Naive B cell (primary cell): ENCODE measurements at regions not wholly inside any gene's neighbourhood (a gene's known extent, or its start where the extent isn't known, plus 50 kb on each side); places are given as distances from the start of the nearest gene placed in this dataset.

Experiments used
- ATAC-seq, 2 donors: fragments of 150-1000 bp; cut with Tn5 transposase; 2 replicates each; pipeline ENCODE4 v1.10.0; 2021; ENCODE audit warnings: low read depth in 2 of 2, mild to moderate bottlenecking in 2 of 2, moderate library complexity in 2 of 2
- DNase-seq: peaks from one replicate; pipeline ENCODE4 v3.0.0; 2022
- H3K27ac Mint-ChIP-seq, 6 donors: one replicate each; pipeline ENCODE4 v1.8.0; 2020 to 2022; ENCODE audit warnings: mild to moderate bottlenecking in 6 of 6, mixed read lengths in 6 of 6, moderate library complexity in 5 of 6, inconsistent platforms in 2 of 6
- H3K27me3 Mint-ChIP-seq, 3 donors: one replicate each; pipeline ENCODE4 v1.8.0; 2021 to 2022; ENCODE audit warnings: mixed read lengths in 3 of 3, mild to moderate bottlenecking in 1 of 3
- H3K36me3 Mint-ChIP-seq, 2 donors: one replicate each; pipeline ENCODE4 v1.8.0; 2020 to 2022; ENCODE audit warnings: mixed read lengths in 2 of 2, inconsistent platforms in 1 of 2, mild to moderate bottlenecking in 1 of 2
- H3K4me1 Mint-ChIP-seq, 3 donors: one replicate each; pipeline ENCODE4 v1.8.0; 2020 to 2022; ENCODE audit warnings: mixed read lengths in 3 of 3, inconsistent platforms in 1 of 3, mild to moderate bottlenecking in 1 of 3, moderate library complexity in 1 of 3
- H3K4me3 Mint-ChIP-seq, 8 donors: one replicate each; pipeline ENCODE4 v1.8.0; 2020 to 2022; ENCODE audit warnings: mild to moderate bottlenecking in 8 of 8, mixed read lengths in 8 of 8, moderate library complexity in 8 of 8, inconsistent platforms in 2 of 8
- H3K9me3 Mint-ChIP-seq, 7 donors: one replicate each; pipeline ENCODE4 v1.8.0; 2020 to 2022; ENCODE audit warnings: mixed read lengths in 7 of 7, mild to moderate bottlenecking in 5 of 7, inconsistent platforms in 2 of 7, moderate library complexity in 1 of 7

DNA sequence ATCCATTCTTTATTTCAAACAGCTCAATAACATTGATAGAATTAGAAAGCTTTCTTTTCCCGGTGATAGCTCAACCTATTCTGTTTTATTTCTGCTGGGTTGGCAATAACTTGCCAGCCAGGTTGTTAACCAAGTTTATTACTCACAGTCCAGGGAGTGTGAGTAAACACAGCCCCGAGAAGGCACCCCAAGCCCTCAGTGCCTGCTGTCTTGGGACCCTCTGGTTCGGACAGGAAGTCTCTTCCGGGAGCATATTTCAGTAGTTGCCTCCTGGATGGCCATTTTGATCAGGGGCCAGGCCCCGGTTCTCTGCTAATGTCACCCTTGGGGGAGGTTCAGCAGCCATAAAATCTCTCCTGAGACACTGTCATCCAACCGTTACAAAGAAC, 176.8 kb downstream of the INO80D start:
- Mint-ChIP-seq H3K9me3 (no peaks in the 10 kb centered on the region), H3K4me3 (no peak overlapping the region), H3K4me1 (no peaks in the 10 kb centered on the region), H3K27ac (no peak overlapping the region), H3K36me3 (no peaks in the 10 kb centered on the region), H3K27me3 (peaks cover 6 to 20% (median 9%) of the 10 kb centered on the region in 3 donors)
- DNase-seq, result no peak
- ATAC-seq, result no peak

DNA sequence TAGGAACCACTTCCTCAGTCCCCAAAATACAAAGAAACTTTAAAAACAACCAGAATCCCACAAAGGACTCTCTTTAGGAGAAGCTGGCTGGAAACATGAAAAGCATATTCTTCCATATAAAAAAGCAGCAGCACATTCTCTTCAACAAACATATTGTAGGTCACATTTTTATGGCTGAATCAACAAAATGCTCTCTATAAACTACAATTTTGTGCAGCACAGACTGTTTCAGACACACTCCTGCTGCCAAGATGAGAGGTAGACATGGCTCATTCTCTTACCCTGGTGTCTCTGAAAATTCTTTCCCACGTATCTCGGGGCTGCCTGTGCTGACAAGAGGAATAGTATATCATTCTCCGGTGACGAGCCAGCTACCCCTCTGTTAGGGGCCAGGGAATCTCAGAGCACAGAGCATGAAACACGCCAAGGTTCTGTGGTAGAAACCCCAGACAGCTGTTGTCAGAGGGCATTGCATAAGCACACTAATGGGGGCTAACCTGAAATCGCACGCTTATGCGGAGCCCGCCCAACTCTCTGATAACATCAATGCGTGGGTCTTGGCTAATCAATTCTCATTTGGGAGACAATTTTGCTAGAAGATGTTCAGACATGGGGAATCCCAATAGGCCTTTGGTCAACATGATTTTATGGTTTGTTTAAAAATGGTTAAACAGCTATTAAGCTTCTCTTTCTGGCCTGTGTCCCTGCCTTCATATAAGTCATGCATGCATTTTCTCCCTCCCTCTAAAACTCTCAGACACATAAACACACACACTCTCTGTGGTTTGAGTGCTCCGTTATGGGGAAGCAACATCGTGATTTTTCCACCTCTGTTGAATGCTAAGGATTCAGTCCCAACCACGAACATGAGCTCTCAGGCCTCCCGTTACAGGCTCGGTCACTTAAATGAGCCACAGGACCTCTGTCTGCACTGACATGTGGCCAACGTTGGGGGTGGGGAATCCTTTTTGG, 177.5 kb downstream of the INO80D start:
- no peaks in the 10 kb centered on the region for H3K36me3 Mint-ChIP-seq
- H3K27me3 Mint-ChIP-seq, result peaks cover 3 to 25% (median 9%) of the 10 kb centered on the region in 3 donors
- DNase-seq (no peak), ATAC-seq (no peak)
- H3K4me1 Mint-ChIP-seq, result no peaks in the 10 kb centered on the region
- H3K9me3 Mint-ChIP-seq, result no peaks in the 10 kb centered on the region
- H3K27ac Mint-ChIP-seq, result no peak overlapping the region
- no peak overlapping the region for H3K4me3 Mint-ChIP-seq

DNA sequence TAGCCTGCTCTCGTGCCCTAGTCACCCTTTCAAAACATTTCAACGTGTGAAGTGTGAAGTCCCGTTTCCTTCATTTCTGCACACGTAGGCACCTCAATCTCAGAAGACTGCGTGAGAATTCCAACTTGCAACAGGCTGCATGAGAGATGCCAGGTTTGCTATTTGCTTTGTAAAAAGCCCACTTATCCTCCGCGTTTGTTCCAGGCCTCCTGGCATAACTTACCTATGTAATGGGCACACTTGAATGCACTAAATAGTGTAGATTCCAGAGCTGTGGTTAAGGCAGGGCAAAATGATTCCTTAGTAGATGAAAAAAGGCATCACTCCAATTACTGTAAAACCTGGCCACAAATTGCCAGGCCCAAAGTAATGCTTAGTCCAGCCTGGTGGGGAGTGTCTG, 179.6 kb downstream of the INO80D start:
- H3K27ac Mint-ChIP-seq, result no peak overlapping the region
- no peaks in the 10 kb centered on the region for H3K9me3 Mint-ChIP-seq
- no peaks in the 10 kb centered on the region for H3K36me3 Mint-ChIP-seq
- DNase-seq (no peak), ATAC-seq (no peak)
- peaks cover 3 to 25% (median 9%) of the 10 kb centered on the region in 3 donors for H3K27me3 Mint-ChIP-seq
- H3K4me3 Mint-ChIP-seq, result no peak overlapping the region
- no peaks in the 10 kb centered on the region for H3K4me1 Mint-ChIP-seq

DNA sequence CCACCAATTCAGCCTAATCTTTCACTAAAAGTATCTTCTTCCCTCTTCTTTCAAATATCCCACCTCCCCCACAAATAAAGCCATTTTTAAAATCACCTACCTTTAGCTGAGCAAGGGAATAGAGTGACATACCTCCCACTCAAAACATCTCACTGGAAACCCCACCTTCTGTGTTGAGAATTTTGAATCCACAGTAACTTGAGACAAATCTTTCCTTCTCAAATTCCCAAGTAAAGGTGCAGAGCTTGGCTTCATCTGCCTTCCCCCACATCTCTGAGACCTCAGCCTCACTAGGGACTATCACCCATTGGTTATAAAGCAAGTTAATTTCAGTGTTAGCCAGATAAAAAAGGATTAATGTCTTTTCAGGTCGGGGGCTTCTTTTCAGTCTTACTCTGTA, 180.4 kb downstream of the INO80D start:
- Mint-ChIP-seq H3K27ac (no peak overlapping the region), H3K4me3 (no peak overlapping the region), H3K4me1 (no peaks in the 10 kb centered on the region), H3K36me3 (no peaks in the 10 kb centered on the region), H3K27me3 (peaks cover 3 to 25% (median 9%) of the 10 kb centered on the region in 3 donors), H3K9me3 (no peaks in the 10 kb centered on the region)
- ATAC-seq (no peak), DNase-seq (no peak)

DNA sequence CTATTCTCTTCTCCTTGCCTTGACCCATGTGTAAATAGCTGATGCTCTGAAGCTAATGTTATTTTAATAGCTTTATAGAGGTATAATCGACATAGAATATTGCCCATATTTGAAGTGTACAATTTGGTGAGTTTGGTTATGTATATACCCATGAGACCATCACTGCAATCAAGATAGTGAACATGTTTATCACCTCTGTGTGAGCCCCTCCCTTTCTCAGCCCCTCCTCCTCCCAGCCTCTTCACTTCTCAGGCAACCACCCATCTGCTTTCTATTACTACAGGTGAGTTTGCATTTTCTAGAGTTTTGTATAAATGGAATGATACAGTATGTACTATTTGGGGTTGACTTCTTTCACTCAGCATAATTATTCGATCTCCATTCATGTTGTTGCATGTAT, 181.1 kb downstream of the INO80D start:
- DNase-seq, result no peak
- Mint-ChIP-seq H3K27ac (peak overlapping the region in 1 of 6 donors; percentile 6), H3K4me3 (no peak overlapping the region), H3K4me1 (no peaks in the 10 kb centered on the region), H3K36me3 (no peaks in the 10 kb centered on the region), H3K9me3 (no peaks in the 10 kb centered on the region), H3K27me3 (peaks cover under 1 to 23% (median 6%) of the 10 kb centered on the region in 3 donors)
- ATAC-seq, result no peak

DNA sequence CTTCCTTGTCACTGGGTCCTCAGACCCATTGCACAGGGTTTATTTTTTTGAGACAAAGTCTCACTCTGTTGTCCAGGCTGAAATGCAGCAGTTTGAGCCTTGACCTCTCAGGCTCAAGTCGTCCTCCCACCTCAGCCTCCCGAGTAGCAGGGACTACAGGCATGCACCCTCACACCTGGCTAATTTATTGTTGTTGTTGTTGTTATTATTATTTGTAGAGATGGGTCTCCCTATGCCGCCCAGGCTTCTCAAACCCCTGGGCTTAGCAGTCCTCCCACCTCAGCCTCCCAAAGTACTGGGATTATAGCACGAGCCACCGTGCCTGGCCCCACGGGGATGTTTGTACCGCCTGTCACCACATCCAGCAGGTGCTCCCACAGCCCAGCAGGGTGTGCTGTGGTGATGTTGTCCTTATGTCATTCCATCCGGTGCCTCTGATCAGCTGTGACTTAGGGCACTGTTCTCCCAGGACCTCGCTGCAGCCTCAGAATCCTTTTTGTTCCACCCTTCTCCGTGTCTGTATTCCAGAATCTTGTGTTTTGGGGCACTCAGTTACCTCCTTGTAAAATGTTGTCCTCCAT, 182.3 kb downstream of the INO80D start:
- peaks cover 4 to 7% of the 10 kb centered on the region in 2 donors for H3K36me3 Mint-ChIP-seq
- no peak for DNase-seq
- peaks cover 3 to 11% (median 7%) of the 10 kb centered on the region in 7 donors for H3K9me3 Mint-ChIP-seq
- H3K4me3 Mint-ChIP-seq, result no peak overlapping the region
- no peaks in the 10 kb centered on the region for H3K4me1 Mint-ChIP-seq
- H3K27ac Mint-ChIP-seq, result no peak overlapping the region
- ATAC-seq, result no peak
- H3K27me3 Mint-ChIP-seq, result peaks cover 0 to 23% (median 0%) of the 10 kb centered on the region in 3 donors

DNA sequence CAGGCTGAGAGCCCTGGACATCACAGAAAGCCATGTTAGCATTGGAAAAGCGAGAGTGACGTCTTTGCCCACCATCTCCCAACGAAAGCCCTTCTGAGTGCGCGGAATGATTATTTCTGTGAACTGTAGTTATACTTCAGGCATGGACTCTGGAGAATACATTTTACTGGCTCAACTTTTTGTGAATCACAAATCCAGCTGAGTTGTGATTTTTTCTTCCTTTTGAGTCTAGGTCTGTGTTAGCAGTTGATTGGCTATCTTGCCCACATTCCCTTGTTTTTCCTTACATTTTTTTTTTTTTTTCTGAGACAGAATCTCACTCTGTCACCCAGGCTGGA, 183.1 kb downstream of the INO80D start:
- Mint-ChIP-seq H3K9me3 (peaks cover 3 to 18% (median 7%) of the 10 kb centered on the region in 7 donors), H3K27ac (no peak overlapping the region), H3K36me3 (peaks cover 4 to 7% of the 10 kb centered on the region in 2 donors), H3K4me3 (no peak overlapping the region), H3K27me3 (peaks cover 0 to 23% (median 0%) of the 10 kb centered on the region in 3 donors), H3K4me1 (no peaks in the 10 kb centered on the region)
- ATAC-seq, result no peak
- DNase-seq, result no peak

DNA sequence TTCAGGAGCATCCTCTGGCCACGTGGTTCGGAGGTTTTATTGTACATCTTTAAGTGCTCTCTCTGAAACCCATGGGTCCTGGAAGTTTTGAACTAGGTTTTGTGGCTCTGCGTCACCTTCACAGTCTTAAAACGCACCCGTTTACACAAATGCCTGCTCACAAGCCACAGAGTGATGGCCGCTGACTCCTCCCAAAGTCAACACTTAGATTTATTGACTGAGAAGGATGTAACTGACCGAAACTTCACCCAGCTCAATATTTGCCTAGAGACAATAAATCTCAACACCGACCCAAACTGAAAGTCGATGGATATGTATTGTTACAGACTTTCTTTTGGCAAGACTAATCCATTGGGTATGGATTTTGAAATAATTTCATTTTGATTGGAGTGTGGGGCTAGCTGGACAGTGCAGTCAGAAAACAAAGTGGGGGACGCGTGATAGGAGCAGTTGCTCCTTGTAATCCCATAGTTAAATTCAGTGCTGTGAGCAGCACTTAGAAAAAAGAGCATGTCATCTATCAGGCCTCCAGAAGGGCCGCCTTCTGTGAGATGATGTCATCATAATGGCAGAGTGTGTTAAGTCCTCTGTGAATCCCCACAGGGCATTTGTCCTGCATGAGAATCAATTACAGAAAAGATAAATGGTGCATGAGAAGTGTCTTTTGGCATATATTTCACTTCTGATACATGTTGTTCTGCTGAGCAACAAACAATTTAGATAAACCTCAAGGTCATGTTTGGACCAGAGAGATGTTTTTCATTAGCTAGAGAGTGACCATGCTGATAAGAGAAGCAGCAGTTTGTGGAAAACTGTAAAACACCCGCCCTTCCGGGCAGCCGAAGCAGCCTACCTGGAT, 183.7 kb downstream of the INO80D start:
- Mint-ChIP-seq H3K27me3 (peaks cover 0 to 21% (median 0%) of the 10 kb centered on the region in 3 donors), H3K36me3 (peaks cover 4 to 7% of the 10 kb centered on the region in 2 donors), H3K4me1 (no peaks in the 10 kb centered on the region), H3K4me3 (no peak overlapping the region), H3K9me3 (peaks cover 3 to 18% (median 7%) of the 10 kb centered on the region in 7 donors), H3K27ac (no peak overlapping the region)
- DNase-seq (no peak), ATAC-seq (no peak)

DNA sequence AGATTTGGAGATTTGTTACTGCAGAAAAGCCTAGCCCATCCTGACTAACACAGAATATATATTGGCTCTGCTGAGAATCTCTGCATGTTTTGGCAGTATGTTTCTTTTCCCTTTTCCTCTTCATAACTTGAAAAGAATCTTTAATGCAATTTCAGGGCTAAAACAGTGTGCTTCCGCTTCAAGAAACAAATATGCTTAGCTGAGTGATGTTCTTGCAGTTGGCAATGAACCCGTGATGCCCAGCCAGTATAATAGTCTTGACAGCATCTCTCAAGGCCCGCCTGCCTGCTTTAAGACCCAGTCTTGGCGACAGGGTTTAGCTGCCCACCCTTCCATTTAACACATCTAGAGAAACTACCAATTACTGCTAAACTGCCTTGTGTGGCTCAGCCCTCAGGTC, 184.5 kb downstream of the INO80D start:
- Mint-ChIP-seq H3K4me1 (no peaks in the 10 kb centered on the region), H3K9me3 (peaks cover 3 to 18% (median 7%) of the 10 kb centered on the region in 7 donors), H3K4me3 (no peak overlapping the region), H3K27me3 (peaks cover 0 to 21% (median 0%) of the 10 kb centered on the region in 3 donors), H3K27ac (no peak overlapping the region), H3K36me3 (peaks cover 4 to 7% of the 10 kb centered on the region in 2 donors)
- no peak for ATAC-seq
- DNase-seq, result no peak

DNA sequence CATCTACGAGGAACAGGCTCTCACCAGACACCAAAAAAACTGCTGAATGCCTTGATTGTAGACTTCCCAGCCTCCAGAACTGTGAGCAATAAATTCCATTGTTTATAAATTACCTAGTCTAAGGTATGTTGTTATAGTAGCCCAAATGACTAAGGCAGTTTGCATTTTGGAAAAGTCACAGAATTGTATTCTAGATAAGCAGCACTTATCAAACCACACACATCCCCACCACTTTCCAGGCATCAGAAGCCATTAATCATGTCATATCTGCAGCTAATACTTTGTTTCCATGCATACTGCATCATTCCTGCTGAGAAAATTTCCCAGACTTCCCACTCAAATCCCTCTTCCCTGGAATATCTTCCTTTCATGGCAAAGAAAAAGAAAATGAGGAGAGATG, 187.2 kb downstream of the INO80D start:
- Mint-ChIP-seq H3K27ac (no peak overlapping the region), H3K4me1 (no peaks in the 10 kb centered on the region), H3K9me3 (peaks cover 5 to 27% (median 8%) of the 10 kb centered on the region in 7 donors), H3K36me3 (peaks cover 4 to 7% of the 10 kb centered on the region in 2 donors), H3K27me3 (peaks cover 0 to 17% (median 0%) of the 10 kb centered on the region in 3 donors), H3K4me3 (no peak overlapping the region)
- DNase-seq, result no peak
- no peak for ATAC-seq

DNA sequence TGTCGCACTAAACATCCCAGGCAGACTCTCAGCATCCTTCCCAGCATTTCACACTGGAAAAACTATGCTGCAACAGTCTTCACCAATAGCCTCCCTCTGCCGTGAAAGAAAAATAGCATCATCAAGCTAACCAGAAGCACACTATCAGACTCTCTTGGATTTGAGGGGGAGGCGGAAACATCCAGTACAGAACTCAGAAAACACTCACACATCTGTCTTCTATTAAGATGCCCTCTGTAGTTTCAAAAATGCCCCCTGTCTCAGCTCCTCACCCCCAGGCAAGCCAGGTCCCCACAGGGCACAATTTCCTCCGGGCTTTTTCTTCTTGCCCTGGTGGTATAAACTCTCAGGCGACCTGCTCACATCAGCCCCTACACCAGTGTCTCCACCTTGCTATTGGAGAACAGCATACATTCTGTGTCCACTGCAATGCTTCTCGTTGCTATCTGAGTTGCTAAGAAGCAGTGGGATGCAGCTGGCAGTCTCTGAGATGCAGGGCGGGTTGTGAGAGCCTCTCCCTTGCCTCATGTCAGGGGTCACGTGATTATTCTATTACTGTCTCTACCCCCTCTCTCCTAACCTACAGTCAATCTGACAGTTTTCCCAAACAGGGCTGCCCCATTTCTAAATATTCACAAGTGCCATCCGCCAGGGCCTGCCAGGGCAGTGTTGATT, 189.9 kb downstream of the INO80D start:
- DNase-seq, result no peak
- H3K4me1 Mint-ChIP-seq, result no peaks in the 10 kb centered on the region
- H3K4me3 Mint-ChIP-seq, result no peak overlapping the region
- H3K27me3 Mint-ChIP-seq, result peaks cover 0 to 16% (median 0%) of the 10 kb centered on the region in 3 donors
- H3K9me3 Mint-ChIP-seq, result peaks cover 5 to 27% (median 8%) of the 10 kb centered on the region in 7 donors
- H3K36me3 Mint-ChIP-seq, result peaks cover 4 to 7% of the 10 kb centered on the region in 2 donors
- ATAC-seq, result no peak
- peak overlapping the region in 1 of 6 donors; percentile 40 for H3K27ac Mint-ChIP-seq

DNA sequence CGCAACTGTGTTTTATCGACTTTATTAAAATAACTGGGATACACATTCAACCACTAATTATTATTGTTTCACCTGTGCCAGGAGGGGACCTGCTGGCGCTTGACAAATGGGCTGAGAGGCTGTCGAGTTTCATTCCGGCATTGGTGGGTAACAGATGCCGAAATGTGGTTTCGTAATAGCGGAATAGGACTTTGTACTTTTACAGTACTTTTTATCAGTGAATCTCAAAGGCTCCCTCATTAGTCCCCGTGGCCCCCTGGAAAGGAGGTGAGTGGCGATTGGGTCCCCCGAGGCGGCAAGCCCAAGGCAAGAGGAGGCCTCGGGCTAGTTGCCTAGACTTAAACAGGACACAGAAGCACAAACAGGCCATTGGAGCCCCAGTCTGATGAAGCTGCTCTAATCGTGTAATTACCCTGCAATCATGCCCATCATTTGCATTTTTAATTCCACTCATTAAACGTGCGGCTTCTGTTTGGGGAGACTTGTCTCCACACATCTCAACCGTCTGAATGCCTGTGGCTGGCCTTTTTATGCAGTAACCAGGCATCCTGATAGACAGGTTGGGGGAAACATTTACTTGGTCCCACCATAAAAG, 193.2 kb downstream of the INO80D start:
- no peak for DNase-seq
- Mint-ChIP-seq H3K9me3 (peaks cover 0 to 10% (median 0%) of the 10 kb centered on the region in 7 donors), H3K4me1 (no peaks in the 10 kb centered on the region), H3K27ac (no peak overlapping the region), H3K27me3 (peaks cover 0 to 6% (median 6%) of the 10 kb centered on the region in 3 donors), H3K4me3 (no peak overlapping the region), H3K36me3 (no peaks in the 10 kb centered on the region)
- ATAC-seq, result no peak
